Hepatic stellate cell (primary cell): ENCODE measurements at regions not wholly inside any gene's neighbourhood (a gene's known extent, or its start where the extent isn't known, plus 50 kb on each side); places are given as distances from the start of the nearest gene placed in this dataset.

Experiments used
- DNase-seq: peaks from one replicate; pipeline ENCODE4 v3.0.0; 2011; ENCODE audit warnings: low spot score

DNA sequence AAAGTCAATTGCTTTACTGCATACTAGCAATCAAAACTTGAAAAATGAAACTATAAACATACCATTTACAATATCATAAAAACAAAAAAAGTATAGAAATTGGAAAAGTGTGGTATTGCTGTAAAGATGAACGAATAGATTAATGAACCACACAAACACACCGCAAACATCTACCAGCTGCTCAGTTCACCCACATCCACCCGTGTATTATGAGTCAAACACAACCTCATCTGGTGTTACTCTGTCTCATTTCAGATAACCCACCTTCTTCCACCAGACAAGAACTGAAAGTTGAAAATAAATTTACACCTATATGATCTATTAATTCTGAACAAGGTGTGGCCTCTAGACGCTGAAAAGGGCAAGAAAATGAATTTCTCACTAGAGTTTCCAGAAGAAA lies 53.3 kb downstream of the BLID start:
- no peak for DNase-seq

DNA sequence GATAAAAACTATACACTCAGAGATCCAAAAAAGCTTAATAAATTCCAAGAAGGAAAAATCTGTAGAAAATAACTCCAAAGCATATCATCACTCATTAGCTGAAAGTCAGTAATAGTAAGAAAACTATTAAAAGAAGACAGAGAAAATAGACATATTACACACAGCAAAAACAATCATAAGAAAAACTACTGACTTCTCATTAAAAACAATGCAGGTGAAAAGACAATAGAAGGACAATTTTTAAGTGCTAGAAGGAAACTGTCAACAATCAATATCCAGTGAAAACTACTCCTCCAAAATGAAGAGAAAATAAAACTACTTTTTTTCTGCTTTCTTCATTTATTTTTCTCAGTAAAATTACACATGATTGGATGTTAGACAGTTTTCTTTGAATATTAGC lies 56.5 kb downstream of the BLID start:
- DNase-seq, result no peak

DNA sequence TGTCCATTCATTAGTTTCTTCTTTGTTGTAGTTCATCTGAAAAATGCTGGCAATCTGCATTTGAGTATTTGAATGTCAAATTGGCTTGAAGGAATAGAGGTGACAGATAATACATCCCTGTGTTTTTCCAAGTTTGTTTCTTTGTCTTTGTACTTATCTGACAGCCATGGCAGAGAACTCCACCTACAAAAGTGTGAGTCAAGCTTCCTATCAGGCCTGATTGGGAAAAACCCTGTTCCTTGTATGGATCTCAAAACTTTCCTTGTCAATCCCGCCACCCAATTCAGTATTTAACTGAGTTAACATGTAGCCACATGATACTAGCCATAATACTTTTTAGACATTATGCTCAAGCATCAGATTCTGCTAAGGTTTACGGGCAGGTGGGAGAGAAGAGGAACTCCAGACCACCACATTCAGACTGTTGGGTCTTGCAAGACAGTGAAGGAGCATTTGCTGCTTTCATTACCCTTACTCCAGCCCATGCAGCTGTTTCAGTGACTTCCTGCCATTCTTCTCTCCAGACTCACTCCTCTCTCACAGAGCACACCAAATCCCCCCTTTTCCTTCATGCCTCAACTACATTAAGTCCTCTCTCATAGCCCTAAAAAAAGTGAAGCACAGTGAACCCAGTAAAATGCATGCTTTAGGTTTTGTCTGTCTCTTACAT lies 65.9 kb downstream of the BLID start:
- DNase-seq, result no peak

DNA sequence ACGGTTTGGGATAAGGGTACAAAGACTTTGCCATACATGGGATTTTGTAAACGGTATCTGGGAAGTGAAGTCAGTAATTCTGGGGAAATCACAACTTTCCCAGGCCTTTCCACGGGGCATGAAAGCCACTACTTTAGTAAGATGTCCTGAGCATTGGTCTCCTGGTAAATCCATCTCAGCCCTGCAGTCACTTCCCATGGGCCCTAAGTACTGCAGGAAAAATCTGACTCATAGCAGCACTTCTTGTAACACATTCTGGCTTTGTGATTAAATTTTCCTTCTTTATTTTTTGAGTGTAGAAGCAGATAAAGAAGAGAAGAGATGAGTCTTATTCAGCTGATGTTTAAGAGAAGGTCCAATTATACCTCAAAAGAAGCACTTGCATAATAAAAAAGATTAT lies 67.6 kb downstream of the BLID start:
- DNase-seq, result no peak

DNA sequence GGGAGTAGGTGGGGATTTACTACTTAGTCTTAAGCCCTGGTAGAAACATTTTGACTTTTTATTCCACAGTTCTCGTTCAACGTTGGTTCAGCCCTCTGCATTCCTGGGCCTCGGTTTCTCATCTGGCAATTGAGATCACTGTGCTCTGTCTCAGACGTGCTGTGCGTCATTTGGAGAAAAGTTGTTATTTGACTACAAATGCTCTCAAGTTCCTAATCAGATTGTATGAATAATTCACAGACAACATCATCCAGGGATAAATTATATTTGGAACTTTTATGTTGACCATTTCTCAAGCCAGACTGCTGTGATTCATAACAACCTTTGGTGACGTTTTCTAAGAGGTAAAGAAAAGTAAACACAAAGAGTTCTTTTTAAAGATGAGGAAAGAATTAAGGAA lies 69.2 kb downstream of the BLID start:
- DNase-seq, result no peak

GRCh38 chr11:122046438-122046837 lies 69.6 kb downstream of the BLID start:
- no peak for DNase-seq

GRCh38 chr11:122045181-122045586 lies 70.8 kb downstream of the BLID start:
- peak; percentile 46 for DNase-seq

DNA sequence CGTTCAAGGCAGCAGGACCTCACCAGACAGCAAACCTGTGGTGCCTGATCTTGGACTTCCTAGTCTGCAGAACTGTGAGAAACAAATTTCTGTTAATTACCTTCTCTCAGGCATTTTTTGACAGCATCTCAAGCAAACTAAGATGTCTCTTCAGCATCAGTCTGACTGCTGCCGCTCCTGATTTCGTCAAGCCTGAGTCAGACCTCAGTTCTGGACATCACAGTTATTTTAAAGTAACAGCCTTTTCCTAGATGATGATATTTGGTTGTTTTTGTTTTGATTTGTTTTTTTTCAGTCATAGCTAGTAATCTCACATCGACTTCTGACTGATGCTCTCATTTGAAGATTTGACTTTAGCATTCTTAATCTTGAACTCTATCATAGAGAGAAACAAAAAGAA lies 71.9 kb downstream of the BLID start:
- DNase-seq, result no peak

GRCh38 chr11:122042981-122043380 lies 73.0 kb downstream of the BLID start:
- no peak for DNase-seq

DNA sequence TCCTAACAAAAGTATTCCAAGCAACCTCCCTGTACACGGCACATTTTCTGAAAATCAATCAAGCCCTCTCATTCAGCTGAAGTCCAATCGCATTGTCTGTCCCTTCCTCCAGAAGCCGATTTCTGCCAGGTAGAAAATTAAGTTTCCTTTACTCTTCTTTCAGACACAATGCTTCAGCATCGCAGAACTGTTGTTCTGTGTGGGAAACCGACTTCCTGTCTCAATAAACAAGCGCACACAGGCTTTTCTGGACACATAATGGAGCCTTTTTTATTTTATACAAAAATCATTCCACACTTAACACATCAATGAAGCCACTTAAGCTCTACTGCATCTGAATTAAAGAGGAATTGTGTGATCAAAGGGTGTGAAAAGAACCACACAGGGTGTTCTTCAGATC lies 75.6 kb downstream of the BLID start:
- no peak for DNase-seq

GRCh38 chr11:122038543-122038942 lies 77.5 kb downstream of the BLID start:
- peak; percentile 29 for DNase-seq

DNA sequence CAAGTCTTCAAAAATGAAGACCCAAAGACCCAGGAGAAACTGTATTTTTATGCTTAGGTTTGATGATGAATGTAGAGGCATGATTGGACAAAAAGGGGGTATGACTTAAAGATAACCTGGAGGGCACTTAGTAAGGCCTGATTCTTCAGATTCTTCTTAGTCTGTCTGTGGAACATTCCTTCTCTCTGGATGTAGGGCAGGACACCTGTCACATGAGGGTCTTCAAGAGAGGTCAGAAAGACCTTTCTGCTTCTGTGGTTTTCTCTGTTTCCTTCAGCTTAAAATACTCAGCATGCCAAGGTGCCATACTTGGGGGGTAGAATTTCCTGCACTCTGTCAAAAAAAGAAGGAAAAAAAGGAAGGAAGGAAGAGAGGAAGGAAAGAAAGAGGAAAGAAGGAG lies 78.1 kb downstream of the BLID start:
- no peak for DNase-seq

DNA sequence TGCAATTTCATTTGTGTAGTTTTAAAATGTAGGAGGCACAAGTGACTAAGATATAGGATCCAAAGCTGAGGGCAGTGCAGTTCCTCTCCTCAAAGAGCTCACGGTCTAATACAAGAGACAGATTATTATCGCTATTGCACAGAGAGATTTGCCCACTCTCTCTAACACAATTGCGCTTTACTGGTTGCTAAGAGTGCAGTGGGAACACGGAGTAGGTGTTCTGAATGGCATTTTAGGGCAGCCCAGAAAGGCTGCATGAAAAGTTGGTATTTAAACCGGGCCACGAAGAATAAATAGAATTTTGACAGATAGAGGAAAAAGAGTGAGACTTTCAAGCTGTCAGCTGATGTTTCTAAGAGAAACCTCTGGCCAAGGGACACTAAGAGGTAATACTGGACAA lies 79.5 kb downstream of the BLID start:
- DNase-seq, result no peak

DNA sequence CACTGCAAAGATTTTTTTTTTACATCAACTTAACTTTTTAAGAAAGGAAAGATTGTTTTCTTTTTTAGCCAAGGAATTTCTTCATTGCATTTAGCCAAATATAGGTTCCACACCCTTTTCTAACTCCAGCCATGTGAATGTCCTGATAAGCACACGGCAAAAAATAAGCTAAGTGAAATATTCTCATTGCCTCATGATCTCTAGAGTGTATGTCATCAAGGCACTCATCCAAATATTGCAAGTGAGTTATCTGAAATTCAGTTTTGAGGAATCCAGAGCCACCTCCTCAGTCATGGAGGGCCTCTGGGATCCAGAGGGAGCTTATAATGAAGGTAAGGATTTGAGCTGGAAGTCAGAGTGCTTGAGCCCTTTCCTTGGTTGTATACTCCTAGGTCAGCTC lies 80.0 kb downstream of the BLID start:
- DNase-seq, result no peak

DNA sequence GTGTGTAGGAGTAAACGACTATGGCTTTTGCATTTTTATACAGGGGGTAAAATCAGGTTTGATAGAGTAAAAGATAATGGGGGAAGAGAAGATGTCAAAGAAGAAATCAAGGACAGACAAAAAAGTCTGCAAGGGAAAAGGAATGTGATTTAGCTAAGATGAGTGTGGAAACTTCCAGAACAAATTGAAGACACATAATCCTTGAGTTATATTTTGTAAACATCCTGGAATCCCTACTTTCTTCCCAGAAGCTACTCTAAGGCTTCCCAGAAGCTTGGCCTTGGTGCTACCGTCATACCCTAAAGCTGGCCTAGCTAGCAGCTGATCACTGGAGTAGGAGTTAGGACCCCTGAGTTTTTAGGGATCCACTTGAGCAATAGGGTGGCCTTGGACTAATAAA lies 82.4 kb downstream of the BLID start:
- DNase-seq, result no peak

- DNase-seq, result no peak
Measured at GRCh38 chr11:122033193-122033592, 82.8 kb downstream of the BLID start.

GRCh38 chr11:122032317-122032716 lies 83.7 kb downstream of the BLID start:
- no peak for DNase-seq

DNA sequence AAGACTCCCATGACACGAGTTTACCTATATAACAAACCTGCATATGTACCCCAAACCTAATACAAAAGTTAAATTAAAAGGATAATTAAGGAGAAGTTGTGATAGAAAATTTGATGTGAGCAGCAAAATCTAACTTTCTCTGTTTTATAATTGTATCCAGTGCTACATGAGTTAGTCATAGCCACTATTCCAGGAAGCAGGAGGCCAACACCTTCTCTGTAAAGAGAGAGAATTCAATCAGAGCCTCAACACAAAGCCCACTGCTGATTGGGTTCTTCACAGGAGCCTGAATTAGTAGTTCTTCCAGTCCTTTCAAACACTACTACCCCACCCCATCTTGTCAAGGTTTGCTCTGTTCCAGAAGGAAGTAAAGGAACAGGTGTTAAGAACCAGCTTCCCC lies 84.2 kb downstream of the BLID start:
- DNase-seq, result no peak

DNA sequence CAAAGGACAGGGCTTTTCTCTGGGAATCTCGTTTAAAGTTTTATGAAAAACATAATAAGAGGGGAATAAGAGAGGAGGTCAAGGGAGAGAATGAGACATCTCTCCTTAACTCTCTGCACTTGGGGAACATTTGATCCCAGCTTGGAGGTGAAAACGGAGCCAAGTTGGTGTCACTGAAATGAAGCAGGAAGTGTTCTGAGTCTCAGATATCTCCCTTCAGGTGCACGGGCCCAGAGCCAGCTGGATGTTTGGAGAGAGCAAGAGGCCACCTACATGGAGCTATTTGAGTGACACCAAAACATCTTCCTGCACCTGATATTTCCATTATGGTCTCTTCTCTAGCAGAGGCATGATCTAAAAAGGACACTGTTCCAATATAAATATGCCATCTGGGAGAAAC lies 85.7 kb downstream of the BLID start:
- DNase-seq, result no peak

GRCh38 chr11:122028545-122028944 lies 87.5 kb downstream of the BLID start:
- DNase-seq, result no peak

DNA sequence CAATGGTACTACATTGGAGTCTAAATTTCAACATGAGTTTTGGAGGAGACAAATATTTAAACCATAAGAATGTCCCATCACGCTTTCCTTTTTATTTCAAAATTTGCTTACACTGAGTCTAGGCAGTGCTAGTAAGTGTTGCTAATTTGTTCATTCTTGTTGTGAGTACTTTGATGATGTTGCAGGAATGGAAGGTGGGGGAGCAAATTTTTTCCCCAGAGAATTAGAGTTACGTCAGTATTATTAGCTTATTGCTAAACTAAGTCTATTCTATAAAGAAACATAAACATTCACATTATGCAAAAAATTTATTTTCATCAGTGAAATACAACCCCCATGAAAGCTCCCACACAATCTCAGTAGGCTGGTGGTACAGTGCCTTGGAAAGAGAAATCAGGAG lies 88.0 kb downstream of the BLID start:
- no peak for DNase-seq

GRCh38 chr11:122025757-122026156 lies 90.3 kb downstream of the BLID start:
- DNase-seq, result no peak

- DNase-seq, result no peak
Measured at GRCh38 chr11:122024278-122024677, 91.7 kb downstream of the BLID start.

DNA sequence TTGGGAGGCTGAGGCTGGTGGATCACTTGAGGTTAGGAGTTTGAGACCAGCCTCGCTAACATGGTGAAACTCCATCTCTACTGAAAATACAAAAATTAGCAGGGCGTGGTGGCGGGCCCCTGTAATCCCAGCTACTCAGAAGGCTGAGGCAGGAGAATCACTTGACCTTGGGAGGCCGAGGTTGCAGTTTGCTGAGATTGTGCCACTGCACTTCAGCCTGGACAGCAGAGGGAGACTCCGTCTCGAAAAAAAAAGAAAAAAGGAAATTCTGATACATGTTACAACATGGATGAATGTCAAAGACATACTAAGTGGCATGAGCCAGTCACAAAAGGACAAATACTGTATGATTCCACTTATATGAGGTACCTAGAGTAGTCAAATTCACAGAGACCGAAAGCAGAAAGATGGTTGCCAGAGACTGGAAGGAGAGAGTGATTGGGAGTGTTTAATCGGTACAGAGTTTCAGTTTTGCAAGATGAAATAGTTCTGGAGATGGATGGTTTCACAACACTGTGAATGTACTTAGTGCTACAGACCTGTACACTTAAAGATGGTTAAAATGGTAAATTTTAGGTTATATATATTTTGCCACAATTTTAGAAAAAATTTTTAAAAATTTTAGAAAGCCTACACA lies 92.3 kb downstream of the BLID start:
- no peak for DNase-seq
